HG03378 (cell line): ENCODE measurements at regions not wholly inside any gene's neighbourhood (a gene's known extent, or its start where the extent isn't known, plus 50 kb on each side); places are given as distances from the start of the nearest gene placed in this dataset.

ENCODE experiments used
- ATAC-seq: cut with Tn5 transposase; IDR thresholded peaks from one replicate; pipeline ENCODE4 v1.9.1; 2021; ENCODE audit warnings: mild to moderate bottlenecking, moderate library complexity; ENCODE audit not compliant: unreplicated experiment

DNA sequence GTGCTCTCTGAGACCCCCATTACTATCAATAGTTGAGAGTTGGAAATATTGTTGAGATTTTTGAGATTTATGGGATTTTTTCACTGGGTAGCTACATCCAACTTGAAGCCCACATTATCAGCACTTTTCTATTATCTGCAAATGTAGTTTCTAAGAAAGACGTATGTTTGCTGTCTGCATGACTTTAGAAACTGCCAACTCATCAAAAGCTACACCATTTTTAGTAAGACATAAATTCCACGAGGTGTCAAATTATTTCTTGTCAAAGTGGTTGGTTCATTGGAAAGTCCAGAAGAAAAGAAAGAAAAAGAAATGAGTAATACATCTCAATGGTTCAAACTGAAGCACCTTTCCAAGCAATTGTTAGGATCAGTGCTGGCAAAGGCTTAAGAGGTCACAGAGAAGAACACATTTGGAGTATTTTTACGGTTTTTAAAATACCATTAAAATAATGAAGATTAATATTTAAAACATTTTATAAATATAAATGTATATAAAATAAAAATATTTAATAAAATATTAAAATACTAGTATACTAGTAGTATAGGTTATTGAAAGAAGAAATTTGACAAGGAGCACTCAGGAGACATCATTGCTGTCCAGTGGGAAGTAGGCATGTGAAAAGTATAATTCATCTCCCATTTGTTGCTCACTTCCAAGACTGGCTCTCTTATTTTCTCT lies 463.5 kb downstream of the TAFA4 start:
- ATAC-seq = no peak

- ATAC-seq = no peak
These were observed 464.9 kb downstream of the TAFA4 start for GRCh38 chr3:68467465-68467864.

DNA sequence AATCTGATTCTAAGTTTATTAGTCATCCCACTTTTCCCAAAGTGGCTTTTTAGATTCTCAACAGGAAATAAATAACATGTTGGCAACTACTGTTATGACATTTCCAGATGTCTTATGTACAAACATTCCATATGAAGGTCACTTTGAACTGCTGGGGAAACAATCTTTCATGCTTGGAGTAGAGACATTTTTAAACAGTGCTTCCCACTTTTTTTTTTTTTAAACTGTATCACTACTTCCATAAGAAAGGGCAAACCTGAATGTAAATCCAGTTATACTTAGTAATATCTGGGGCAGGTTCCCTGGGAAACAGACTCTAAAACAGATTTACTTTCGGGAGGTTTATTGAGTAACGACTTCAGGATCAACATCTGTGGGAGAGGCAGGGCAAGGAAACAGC lies 473.8 kb downstream of the TAFA4 start:
- no peak for ATAC-seq

- no peak for ATAC-seq
These were observed 483.6 kb downstream of the TAFA4 start for GRCh38 chr3:68448510-68449383.

GRCh38 chr3:68447885-68448284 lies 484.5 kb downstream of the TAFA4 start:
- ATAC-seq = no peak

- ATAC-seq = no peak
These were observed 491.3 kb downstream of the TAFA4 start for GRCh38 chr3:68441054-68441453.

DNA sequence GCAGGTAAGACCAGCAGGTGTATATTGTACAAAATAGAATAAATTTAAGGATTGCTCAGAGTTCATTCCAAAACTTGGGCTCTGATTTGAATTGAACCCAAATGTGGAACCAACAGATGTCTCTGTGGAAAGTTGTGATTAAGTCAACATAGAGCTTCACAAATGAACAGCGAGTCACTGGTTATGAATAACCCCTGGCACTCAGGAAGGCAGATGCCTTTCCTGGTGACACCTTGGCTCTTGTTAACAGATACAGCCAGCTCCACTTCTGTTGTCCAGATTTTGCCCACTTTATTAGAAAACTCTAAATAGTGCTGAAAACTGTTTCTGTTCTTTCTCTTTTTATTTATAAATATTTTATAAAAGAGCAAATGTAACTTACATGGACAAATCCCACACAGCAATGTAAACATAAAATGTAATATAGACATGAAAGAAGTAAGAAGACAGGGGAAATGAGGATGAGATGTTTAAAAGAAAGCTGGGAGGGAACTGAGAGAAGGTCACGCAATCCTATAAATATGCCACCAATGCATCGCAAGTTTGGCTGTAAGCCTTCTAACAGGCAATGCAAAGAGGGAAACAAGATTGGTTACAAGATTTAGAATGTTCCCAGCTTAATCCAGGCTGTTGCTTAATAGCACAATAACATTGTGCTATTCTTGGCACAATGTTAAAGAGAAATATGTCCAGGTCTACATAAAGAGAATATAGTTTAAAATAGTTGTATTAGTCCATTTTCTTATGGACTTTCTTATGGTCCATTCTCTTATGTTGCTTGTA lies 495.5 kb downstream of the TAFA4 start:
- ATAC-seq = no peak

GRCh38 chr3:68428495-68428894 lies 503.9 kb downstream of the TAFA4 start:
- ATAC-seq = no peak

DNA sequence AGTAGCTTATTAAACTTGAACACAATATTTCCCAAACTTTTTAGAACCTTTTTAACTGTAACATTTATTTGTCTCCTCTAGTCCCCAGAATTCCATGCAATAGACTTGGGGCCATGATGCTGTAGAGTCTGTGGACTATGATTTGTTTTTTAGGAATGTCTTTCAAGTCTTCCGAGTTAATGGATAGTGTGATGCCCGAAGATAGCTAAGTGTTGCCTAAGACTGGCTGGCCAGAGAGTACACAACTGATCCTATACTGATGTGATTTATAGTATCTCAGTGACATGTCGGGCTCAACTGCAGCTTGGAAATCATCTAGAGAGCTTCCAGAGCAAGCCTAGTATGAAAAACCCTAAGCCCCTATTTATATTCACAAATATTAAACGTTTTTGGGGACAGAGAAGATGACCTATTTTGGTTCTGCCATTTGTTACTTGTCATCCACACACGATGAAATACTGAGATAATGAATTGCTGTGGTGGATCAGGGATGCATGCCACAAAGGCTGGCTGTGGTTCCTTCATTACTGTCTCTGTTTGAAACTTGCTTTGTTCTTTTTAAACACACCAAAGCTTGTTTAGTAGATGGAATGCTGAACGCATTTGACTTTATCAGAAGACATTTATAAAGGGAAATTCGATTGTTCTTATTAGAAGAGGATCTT lies 507.4 kb downstream of the TAFA4 start:
- ATAC-seq = no peak

- no peak for ATAC-seq
These were observed 523.7 kb downstream of the TAFA4 start for GRCh38 chr3:68408626-68409025.

DNA sequence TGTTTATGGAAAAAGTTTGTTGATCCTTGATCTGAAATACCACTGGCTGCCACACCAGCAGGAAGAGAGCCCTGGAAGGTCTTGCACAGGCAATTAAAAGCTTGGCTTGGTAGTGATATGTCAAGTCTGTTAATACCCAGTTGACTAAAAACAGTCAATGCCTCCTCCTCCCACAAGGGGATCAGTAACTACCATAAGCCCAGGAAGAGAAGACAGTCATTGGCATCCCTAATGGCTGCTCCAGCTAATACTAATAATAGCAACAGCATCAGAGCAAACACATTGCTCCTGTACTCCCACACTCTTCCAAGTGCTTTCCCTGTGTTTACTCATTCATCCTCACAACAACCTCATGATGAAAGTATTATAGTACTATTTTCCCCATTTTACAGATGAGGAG lies 528.6 kb downstream of the TAFA4 start:
- no peak for ATAC-seq

DNA sequence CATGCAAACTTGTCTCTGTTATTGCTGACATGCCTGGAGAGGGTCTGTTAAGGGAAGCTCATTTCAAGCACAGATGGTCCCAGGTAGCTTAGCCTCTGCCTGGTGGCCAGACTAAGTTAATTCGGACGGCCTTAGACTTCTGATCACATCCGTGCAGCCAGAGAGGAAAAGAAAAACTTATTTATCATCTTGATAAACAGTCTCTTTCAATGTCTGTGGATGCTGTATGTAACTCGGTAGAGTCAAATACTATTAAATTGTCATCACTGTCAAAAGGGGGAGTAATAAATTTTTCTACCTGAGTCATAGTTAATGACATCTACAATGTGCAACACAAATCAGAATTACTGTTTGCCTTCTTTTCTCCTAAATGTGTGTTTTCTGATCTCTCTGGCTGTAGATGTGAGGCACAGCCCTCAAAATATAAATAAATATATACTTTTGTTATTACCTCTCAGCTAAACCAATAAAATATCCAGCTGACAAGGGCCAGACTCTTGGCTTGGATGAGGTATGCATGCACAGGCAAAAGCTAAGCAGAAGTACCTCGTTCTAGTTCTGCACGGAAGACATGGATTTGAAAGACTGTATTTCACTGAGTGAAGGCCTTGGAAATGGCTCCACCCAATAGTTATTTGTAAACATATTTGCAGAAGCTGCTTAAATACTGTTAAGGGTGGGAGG lies 530.0 kb downstream of the TAFA4 start:
- no peak for ATAC-seq

DNA sequence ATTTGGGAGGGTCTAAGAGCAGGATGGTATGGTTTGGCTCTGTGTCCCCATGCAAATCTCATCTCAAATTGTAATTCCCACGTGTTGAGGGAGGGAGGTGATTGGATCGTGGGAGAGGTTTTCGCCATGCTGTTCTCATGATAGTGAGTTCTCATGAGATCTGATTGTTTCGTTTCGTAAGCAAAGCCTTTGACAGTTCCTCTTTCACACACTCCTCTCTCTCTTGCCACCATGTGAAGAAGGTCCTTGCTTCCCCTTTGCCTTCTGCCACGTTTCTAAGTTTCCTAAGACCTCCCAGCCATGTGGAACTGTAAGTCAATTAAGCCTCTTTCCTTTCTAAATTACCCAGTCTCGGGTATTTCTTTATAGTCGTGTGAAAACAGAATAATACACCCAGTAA lies 553.7 kb downstream of the TAFA4 start:
- ATAC-seq = no peak

GRCh38 chr3:68373727-68374126 lies 558.6 kb downstream of the TAFA4 start:
- no peak for ATAC-seq

GRCh38 chr3:68363796-68364195 lies 568.6 kb downstream of the TAFA4 start:
- no peak for ATAC-seq

GRCh38 chr3:68360492-68360891 lies 571.9 kb downstream of the TAFA4 start:
- no peak for ATAC-seq

GRCh38 chr3:68345781-68346180 lies 586.6 kb downstream of the TAFA4 start:
- no peak for ATAC-seq

DNA sequence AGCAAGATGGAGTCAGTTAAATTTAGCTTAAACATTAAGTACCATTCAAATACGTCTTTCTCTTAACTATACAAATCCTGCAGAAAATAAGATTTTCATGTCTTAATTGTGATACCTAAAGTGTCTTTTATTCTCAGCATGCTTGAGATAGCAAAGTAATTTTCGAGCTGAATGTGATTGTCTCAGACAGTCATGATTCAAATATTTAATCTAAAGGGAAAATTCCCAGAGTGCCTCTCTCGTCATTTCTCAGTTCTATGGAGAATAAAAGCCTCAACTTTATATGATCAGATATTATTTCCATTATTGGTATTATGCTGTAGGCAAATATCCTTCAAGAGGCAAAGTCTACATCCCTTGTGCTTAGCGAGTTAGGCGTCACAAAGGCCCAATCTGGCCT lies 589.9 kb downstream of the TAFA4 start:
- ATAC-seq = no peak

DNA sequence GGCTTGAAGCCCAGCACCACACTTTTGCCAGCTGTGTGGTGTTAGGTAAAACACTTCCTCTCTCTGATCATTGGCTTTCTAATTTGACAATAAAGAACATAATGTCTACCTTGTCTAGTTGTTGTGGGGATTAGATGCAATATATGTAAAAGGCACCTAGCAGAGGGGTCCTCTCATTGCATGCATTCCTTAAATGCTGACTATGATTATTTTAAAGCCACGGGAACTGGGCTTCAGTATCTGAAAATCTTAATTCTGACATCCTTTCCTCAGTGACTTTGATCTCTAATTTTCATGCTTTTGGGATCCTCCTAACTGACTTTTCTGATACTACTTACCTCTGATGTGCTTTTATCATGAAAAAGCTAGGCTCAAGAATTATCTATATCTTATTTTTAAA lies 596.3 kb downstream of the TAFA4 start:
- ATAC-seq = no peak

GRCh38 chr3:68334367-68334986 lies 597.9 kb downstream of the TAFA4 start:
- ATAC-seq = no peak
